SU-DHL-6 (cell line): ENCODE measurements at regions not wholly inside any gene's neighbourhood (a gene's known extent, or its start where the extent isn't known, plus 50 kb on each side); places are given as distances from the start of the nearest gene placed in this dataset.

Source experiments
- CTCF ChIP-seq: fragments of 200-600 bp; sonication (generic); IDR thresholded peaks from one replicate; pipeline ENCODE4 v1.5.1; 2017; ENCODE audit warnings: antibody characterized with exemption, mild to moderate bottlenecking, low read length, moderate library complexity; ENCODE audit not compliant: insufficient read depth, poor library complexity, severe bottlenecking
- EZH2phosphoT487 ChIP-seq: fragments of 200-600 bp; sonication (generic), shearing (Covaris generic); conservative IDR thresholded peaks from 2 replicates; pipeline ENCODE4 v1.6.1; 2018; ENCODE audit warnings: mild to moderate bottlenecking, antibody characterized with exemption, low read length, moderate library complexity, mixed read lengths

GRCh38 chr16:85308611-85309540, 196.6 kb upstream of the CIBAR2 start:
- no peak for TF ChIP-seq CTCF
- TF ChIP-seq EZH2phosphoT487, result no peak
